Astrocyte of the cerebellum (primary cell): ENCODE measurements at regions not wholly inside any gene's neighbourhood (a gene's known extent, or its start where the extent isn't known, plus 50 kb on each side); places are given as distances from the start of the nearest gene placed in this dataset.

Experiments used
- DNase-seq: peaks from one replicate; pipeline ENCODE4 v3.0.0-alpha.2; 2011; ENCODE audit warnings: low read depth
- H3K4me3 ChIP-seq: 2 replicates; pipeline ENCODE4 v1.5.1; 2011; ENCODE audit warnings: mild to moderate bottlenecking, low read depth, low read length, moderate library complexity
- in situ Hi-C: cut with HindIII; loops from 2 replicates; pipeline ENCODE4 v1.10.0; 2017; ENCODE audit warnings: low sequenced_read_pairs
- TF ChIP-seq, protein P1 (sequence below): IDR thresholded peaks from 2 replicates; pipeline ENCODE4 v1.5.1; 2012; ENCODE audit warnings: low read length, low read depth, moderate library complexity, mild to moderate bottlenecking; ENCODE audit errors: missing control alignments

DNA sequence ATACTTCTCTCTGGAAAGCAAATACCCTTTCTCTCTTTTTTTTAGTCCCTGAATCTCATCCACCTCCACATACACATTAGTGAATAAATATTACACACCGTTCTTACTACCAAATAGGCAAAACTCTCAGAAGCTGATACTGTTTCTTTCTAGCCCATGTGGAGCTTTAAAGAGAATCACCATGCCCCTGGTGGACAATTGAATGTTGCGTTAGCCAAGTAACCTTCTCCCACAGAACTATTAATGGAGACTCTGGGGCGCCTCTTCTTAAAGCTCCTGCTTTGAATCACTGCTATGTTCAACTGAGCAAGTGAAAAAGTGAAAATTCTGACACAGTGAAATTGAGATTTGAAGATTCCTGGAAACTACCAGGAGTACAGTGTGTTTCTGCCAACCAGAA lies 522.8 kb upstream of the CDH7 start:
- TF ChIP-seq, protein P1, sequence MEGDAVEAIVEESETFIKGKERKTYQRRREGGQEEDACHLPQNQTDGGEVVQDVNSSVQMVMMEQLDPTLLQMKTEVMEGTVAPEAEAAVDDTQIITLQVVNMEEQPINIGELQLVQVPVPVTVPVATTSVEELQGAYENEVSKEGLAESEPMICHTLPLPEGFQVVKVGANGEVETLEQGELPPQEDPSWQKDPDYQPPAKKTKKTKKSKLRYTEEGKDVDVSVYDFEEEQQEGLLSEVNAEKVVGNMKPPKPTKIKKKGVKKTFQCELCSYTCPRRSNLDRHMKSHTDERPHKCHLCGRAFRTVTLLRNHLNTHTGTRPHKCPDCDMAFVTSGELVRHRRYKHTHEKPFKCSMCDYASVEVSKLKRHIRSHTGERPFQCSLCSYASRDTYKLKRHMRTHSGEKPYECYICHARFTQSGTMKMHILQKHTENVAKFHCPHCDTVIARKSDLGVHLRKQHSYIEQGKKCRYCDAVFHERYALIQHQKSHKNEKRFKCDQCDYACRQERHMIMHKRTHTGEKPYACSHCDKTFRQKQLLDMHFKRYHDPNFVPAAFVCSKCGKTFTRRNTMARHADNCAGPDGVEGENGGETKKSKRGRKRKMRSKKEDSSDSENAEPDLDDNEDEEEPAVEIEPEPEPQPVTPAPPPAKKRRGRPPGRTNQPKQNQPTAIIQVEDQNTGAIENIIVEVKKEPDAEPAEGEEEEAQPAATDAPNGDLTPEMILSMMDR, result no peak
- in situ Hi-C loops, result no loop called here
- no peak overlapping the region for H3K4me3 ChIP-seq
- no peak for DNase-seq

DNA sequence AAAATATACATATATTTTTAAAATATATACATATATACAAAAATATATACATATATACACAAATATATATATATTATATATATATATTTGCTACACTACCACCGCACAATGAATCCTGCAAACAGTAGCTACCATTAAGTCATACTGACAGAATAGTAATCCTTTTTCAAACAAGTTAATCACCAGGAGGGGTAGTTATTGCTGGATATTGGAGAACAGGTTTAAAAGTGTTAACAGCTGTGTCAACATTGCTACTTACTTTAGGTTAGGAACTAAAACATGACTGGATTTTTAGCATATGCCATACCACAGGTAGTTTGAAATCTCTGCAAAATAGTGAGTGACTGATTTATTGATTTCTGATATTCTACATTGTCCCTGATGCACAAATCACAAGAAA lies 529.1 kb upstream of the CDH7 start:
- no peak overlapping the region for H3K4me3 ChIP-seq
- TF ChIP-seq, protein P1, result no peak
- DNase-seq, result no peak
- in situ Hi-C loops, result no loop called here

DNA sequence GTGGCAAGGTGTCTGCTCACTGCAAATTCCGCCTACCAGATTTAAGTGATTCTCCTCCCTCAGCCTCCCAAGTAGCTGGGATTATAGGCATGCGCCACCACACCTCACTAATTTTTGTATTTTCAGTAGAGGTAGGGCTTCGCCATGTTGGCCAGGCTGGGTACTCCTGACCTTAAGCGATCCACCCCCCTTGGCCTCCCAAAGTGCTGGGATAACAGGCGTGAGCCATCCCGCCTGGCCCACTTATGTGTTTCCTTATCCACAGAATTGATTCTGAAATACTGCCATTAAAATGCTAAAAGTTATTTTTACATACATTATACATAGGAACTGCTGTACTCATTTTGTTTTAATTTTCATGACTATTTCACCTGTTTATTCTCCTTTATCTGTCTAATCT lies 529.7 kb upstream of the CDH7 start:
- TF ChIP-seq, protein P1, result no peak
- H3K4me3 ChIP-seq, result no peak overlapping the region
- no peak for DNase-seq
- in situ Hi-C loops, result no loop called here

DNA sequence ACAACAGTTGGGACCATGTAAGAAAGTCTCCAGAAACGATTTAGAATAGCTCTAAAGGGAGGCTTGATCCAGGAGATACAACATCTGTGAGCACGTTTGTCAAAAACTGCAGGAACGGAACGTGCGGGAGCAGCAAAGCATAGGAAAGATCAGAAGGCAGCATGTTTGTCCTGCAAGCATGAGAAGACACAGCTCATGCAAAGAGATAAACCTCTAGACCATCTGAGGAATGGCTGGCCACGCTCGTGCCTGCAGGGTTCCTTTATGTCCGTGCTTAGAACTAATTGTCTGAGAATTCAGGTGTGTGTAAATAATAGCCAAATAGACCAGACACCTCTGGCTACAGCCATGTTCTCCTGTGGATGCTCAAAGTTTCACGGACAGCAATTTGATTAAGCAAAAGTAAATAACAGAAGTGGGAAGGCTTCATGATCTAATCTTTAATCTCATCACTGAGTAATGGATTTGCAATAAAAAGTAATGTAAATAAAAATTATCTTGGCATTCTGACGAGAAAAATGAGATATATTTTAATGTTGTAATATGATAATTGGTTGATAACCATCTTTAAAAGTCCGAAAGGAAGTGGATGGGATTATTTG lies 534.8 kb upstream of the CDH7 start:
- DNase-seq, result no peak
- H3K4me3 ChIP-seq, result no peak overlapping the region
- TF ChIP-seq, protein P1, result no peak
- in situ Hi-C loops, result no loop called here

DNA sequence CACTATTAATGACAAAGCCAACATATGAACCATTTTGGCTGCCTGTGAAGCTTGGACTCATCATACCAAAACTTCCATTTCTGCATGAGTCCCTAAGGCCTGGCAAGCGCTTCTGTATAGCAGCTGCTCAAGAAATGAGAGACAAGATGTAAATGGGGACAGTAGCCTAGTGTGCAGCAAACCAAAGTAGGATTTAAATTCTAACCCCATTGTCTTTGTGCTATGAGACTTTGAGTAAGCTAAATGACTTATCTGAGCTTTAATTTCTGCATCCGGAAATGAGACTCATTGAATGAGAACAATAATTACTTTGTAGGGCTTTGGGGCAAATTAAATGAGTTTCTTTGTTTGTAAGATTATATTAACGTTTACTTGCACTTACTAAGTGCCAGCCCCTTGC lies 536.4 kb upstream of the CDH7 start:
- TF ChIP-seq, protein P1, result no peak
- DNase-seq, result no peak
- no peak overlapping the region for H3K4me3 ChIP-seq
- in situ Hi-C loops, result no loop called here

DNA sequence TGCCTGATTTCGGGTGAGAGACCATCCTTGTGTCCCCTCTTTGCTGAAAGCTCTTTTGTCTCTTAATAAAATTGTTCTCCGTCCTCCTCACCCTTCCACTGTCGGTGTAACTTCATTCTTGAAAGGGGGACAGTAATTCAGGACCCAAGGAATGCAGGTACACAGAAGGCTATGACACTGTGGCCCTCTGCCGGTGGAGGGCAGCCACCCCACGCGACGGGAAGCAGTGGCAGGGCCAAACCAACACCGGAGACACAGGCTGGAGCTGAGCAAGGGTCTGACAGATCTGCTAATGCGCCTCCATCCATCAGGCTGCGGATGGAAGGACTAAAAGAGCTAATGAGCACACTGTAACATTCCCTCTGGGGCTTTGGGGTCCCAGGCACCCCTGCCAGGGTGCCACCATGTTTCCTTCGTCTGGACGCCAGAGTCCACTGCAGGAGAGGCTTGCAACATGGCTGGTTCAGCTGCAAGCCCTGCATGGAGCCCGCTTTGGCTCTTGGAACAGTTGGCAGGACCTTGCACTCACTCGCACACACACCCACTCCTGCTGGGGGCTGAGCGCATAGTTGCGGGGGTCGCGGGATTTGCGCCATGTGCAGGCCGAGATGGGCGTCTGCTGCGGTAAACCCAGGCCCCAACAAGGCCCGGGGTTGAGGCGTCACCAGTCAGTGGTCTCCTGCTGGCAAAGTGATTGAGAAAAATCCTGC lies 544.1 kb upstream of the CDH7 start:
- in situ Hi-C loops, result no loop called here
- TF ChIP-seq, protein P1, result no peak
- no peak for DNase-seq
- H3K4me3 ChIP-seq, result no peak overlapping the region
